Cerebellar nuclear complex (tissue), 1 donor: ENCODE measurements at regions not wholly inside any gene's neighbourhood (a gene's known extent, or its start where the extent isn't known, plus 50 kb on each side); places are given as distances from the start of the nearest gene placed in this dataset.

Source experiments
- DNase-seq, 2 experiments: peaks; one replicate each; lab custom pipeline; 2025; lab: John Stamatoyannopoulos, UW

GRCh38 chr13:72444999-72445398 is 282.4 kb downstream of the MZT1 start:
- DNase-seq = no peak

GRCh38 chr13:72437458-72437857 is 290.0 kb downstream of the MZT1 start:
- DNase-seq = no peak

- peak in 1 of 2 experiments; percentile 12 for DNase-seq
These were observed 292.2 kb downstream of the MZT1 start for GRCh38 chr13:72435251-72435650.

GRCh38 chr13:72431981-72432682 is 295.3 kb downstream of the MZT1 start:
- DNase-seq = no peak

- DNase-seq = no peak
These were observed 296.5 kb downstream of the MZT1 start for GRCh38 chr13:72430923-72431322.

- DNase-seq = no peak
These were observed 299.5 kb downstream of the MZT1 start for GRCh38 chr13:72427757-72428528.

GRCh38 chr13:72424059-72424458 is 303.4 kb downstream of the MZT1 start:
- no peak for DNase-seq

GRCh38 chr13:72415817-72416216 is 311.6 kb downstream of the MZT1 start:
- no peak for DNase-seq

GRCh38 chr13:72412481-72412880 is 314.9 kb downstream of the MZT1 start:
- no peak for DNase-seq

GRCh38 chr13:72405441-72405840 is 322.0 kb downstream of the MZT1 start:
- DNase-seq = no peak

GRCh38 chr13:72403396-72404010 is 323.9 kb downstream of the MZT1 start:
- no peak for DNase-seq

GRCh38 chr13:72400856-72401255 is 326.6 kb downstream of the MZT1 start:
- DNase-seq = no peak

GRCh38 chr13:72399351-72399750 is 328.1 kb downstream of the MZT1 start:
- no peak for DNase-seq

- DNase-seq = no peak
These were observed 330.2 kb downstream of the MZT1 start for GRCh38 chr13:72397265-72397664.

- no peak for DNase-seq
These were observed 336.5 kb downstream of the MZT1 start for GRCh38 chr13:72390909-72391308.

GRCh38 chr13:72386138-72386684 is 341.2 kb downstream of the MZT1 start:
- DNase-seq = no peak

- no peak for DNase-seq
These were observed 342.6 kb downstream of the MZT1 start for GRCh38 chr13:72384879-72385278.

GRCh38 chr13:72384186-72384823 is 343.1 kb downstream of the MZT1 start:
- DNase-seq = no peak

- no peak for DNase-seq
These were observed 343.8 kb downstream of the MZT1 start for GRCh38 chr13:72383646-72384045.

GRCh38 chr13:72379581-72379980 is 347.8 kb downstream of the MZT1 start:
- no peak for DNase-seq

- no peak for DNase-seq
These were observed 359.4 kb downstream of the MZT1 start for GRCh38 chr13:72368031-72368430.

- no peak for DNase-seq
These were observed 380.7 kb downstream of the MZT1 start for GRCh38 chr13:72346716-72347115.
